ENCODE measurements at regions not wholly inside any gene's neighbourhood (a gene's known extent, or its start where the extent isn't known, plus 50 kb on each side); places are given as distances from the start of the nearest gene placed in this dataset.

DNA sequence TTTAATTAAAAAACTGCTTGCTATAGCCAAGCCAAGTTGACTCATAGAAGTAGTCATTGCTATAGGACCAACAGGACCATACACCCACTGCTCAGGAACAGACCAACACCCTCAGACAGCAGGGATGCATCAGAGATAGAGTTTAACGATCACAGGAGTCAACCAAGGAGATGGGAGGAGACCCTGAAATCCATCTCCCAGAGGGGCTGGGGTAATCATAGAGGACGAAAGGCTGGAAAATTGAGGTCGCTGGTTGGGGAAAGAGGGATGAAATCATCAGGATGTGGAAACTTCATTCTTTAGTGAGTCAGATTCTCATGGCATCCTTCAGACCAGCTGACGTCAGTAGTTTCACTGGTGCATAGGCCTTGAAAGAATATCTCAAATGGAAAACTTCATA is 160.4 kb upstream of the GPC6 start:
- no peaks in the 10 kb centered on the region for H3K36me3 Mint-ChIP-seq (ENCODE audit: low read depth)
- H3K27ac Mint-ChIP-seq = no peak overlapping the region

DNA sequence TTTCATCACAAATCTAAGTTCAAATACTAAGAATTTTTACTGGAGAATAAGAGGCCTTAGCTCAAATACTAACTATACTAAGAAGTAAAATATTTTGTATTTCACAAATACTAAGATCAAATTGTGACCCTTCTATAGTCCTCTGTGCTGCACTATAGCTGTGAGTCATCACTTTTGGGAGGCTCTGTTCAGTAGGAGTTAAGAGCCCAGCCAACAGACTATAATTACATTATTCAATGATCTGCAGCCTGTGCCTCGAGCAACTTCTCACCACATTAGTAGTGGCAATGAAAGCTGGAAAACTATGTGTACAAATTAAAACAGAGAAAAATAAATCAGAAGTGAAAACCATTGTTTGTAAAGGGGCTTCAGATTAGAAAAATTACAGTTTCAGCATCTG is 147.3 kb upstream of the GPC6 start:
- no peaks in the 10 kb centered on the region for H3K27me3 Mint-ChIP-seq (ENCODE audit: low read depth, poor library complexity)
- H3K4me3 Mint-ChIP-seq = no peak overlapping the region
- no peaks in the 10 kb centered on the region for H3K4me1 Mint-ChIP-seq
- TF ChIP-seq, protein P1, sequence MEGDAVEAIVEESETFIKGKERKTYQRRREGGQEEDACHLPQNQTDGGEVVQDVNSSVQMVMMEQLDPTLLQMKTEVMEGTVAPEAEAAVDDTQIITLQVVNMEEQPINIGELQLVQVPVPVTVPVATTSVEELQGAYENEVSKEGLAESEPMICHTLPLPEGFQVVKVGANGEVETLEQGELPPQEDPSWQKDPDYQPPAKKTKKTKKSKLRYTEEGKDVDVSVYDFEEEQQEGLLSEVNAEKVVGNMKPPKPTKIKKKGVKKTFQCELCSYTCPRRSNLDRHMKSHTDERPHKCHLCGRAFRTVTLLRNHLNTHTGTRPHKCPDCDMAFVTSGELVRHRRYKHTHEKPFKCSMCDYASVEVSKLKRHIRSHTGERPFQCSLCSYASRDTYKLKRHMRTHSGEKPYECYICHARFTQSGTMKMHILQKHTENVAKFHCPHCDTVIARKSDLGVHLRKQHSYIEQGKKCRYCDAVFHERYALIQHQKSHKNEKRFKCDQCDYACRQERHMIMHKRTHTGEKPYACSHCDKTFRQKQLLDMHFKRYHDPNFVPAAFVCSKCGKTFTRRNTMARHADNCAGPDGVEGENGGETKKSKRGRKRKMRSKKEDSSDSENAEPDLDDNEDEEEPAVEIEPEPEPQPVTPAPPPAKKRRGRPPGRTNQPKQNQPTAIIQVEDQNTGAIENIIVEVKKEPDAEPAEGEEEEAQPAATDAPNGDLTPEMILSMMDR (IDR thresholded peaks at IDR 0.05) = no peak
- H3K36me3 Mint-ChIP-seq (ENCODE audit: low read depth) = no peaks in the 10 kb centered on the region
- DNase-seq = no peak
- H3K27ac Mint-ChIP-seq = no peak overlapping the region
- H3K9me3 Mint-ChIP-seq = no peaks in the 10 kb centered on the region

More for the DNA sequence above, 160.4 kb upstream of the GPC6 start:
- no peak overlapping the region for H3K4me3 Mint-ChIP-seq
- peaks cover 12% of the 10 kb centered on the region for H3K4me1 Mint-ChIP-seq
- TF ChIP-seq, protein P1 (IDR thresholded peaks at IDR 0.05) = no peak
- no peaks in the 10 kb centered on the region for H3K27me3 Mint-ChIP-seq (ENCODE audit: low read depth, poor library complexity)
- DNase-seq = no peak
- H3K9me3 Mint-ChIP-seq = peaks cover 8% of the 10 kb centered on the region

DNA sequence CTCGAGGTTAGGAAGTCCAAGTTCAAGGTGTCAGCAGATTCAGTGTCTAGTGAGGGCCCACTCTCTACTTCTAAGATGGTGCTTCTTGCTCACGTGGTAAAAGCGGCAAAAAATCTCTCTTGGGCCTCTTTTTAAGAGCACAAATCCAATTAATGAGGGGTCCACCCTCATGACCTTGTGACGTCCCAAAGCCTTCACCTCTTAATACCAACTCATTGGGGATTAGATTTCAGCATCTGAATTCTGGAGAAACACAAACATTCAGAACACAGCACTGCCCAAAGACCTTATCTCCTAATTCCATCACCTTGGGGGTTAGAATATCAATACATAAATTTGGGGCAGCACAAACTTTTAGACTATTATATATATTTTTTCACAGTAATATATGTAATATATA is 146.4 kb upstream of the GPC6 start:
- Mint-ChIP-seq H3K27me3 (ENCODE audit: low read depth, poor library complexity) (no peaks in the 10 kb centered on the region), H3K4me3 (no peak overlapping the region), H3K9me3 (no peaks in the 10 kb centered on the region), H3K36me3 (ENCODE audit: low read depth) (no peaks in the 10 kb centered on the region), H3K27ac (peak overlapping the region; percentile 29), H3K4me1 (no peaks in the 10 kb centered on the region)
- no peak for DNase-seq
- TF ChIP-seq, protein P1 (IDR thresholded peaks at IDR 0.05) = no peak

DNA sequence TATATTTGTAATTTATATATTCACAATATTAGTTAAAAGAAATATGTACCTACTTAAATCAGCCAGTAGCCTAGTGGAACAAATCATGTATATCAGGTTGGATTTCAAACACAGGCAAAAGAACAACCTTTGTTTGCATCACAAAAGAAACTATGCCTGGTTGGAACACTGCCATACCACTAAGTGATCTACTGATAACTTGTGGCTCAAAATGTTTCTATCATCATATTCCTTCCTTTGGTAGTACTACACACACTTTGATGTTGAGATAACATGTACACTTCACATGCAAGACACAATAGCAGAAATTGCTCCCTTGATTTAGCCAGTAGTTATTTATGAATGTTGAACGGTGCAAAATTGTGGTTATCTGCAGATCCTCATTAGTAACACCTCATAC is 146.0 kb upstream of the GPC6 start:
- no peak for DNase-seq
- no peaks in the 10 kb centered on the region for H3K27me3 Mint-ChIP-seq (ENCODE audit: low read depth, poor library complexity)
- H3K27ac Mint-ChIP-seq = no peak overlapping the region
- H3K4me3 Mint-ChIP-seq = no peak overlapping the region
- no peaks in the 10 kb centered on the region for H3K9me3 Mint-ChIP-seq
- no peaks in the 10 kb centered on the region for H3K4me1 Mint-ChIP-seq
- TF ChIP-seq, protein P1 (IDR thresholded peaks at IDR 0.05) = no peak
- H3K36me3 Mint-ChIP-seq (ENCODE audit: low read depth) = no peaks in the 10 kb centered on the region

DNA sequence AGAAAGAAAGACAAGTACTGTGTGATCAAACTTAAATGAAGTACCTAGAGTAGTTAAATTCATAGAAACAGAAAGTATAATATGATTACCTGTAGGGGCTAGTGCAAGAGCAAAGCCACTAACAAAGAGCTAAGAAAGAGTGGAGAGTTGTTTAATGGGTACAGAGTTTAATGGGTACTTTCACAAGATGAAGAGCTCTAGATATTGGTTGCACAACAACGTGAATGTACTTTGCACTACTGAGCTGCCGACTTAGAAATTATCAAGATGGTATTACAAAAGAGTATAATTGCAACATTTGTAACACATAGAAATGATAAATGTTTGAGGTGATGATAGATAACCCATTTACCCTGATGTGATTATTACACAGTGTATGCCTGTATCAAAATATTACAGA is 140.3 kb upstream of the GPC6 start:
- H3K36me3 Mint-ChIP-seq (ENCODE audit: low read depth) = no peaks in the 10 kb centered on the region
- no peaks in the 10 kb centered on the region for H3K9me3 Mint-ChIP-seq
- no peak overlapping the region for H3K4me3 Mint-ChIP-seq
- no peak for DNase-seq
- no peaks in the 10 kb centered on the region for H3K4me1 Mint-ChIP-seq
- no peak overlapping the region for H3K27ac Mint-ChIP-seq
- TF ChIP-seq, protein P1 (IDR thresholded peaks at IDR 0.05) = no peak
- H3K27me3 Mint-ChIP-seq (ENCODE audit: low read depth, poor library complexity) = peaks cover 5% of the 10 kb centered on the region

DNA sequence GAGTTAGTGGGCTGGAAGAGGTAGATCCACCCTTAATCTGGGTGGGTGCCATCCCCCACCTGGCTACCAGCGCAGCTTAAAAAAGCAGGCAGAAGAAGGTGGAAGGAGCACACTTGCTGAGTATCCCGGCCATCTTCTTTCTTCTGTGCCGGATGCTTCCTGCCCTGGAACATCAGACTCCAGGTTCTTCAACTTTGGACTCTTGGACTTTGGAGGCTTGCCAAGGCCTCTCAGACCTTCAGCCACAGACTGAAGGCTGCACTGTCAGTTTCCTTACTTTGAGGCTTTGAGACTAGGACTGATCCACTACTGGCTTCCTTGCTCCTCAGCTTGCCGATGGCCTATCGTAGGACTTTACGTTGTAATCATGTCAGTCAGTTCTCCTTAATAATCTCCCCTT is 127.6 kb upstream of the GPC6 start:
- Mint-ChIP-seq H3K36me3 (ENCODE audit: low read depth) (no peaks in the 10 kb centered on the region), H3K4me1 (no peaks in the 10 kb centered on the region), H3K4me3 (no peak overlapping the region), H3K9me3 (no peaks in the 10 kb centered on the region), H3K27ac (no peak overlapping the region), H3K27me3 (ENCODE audit: low read depth, poor library complexity) (peaks cover 2% of the 10 kb centered on the region)
- TF ChIP-seq, protein P1 (IDR thresholded peaks at IDR 0.05) = no peak
- DNase-seq = no peak

Data from nephron progenitor cell (in vitro differentiated cells).